ENCODE measurements at regions not wholly inside any gene's neighbourhood (a gene's known extent, or its start where the extent isn't known, plus 50 kb on each side); places are given as distances from the start of the nearest gene placed in this dataset.
"Not testable (repeated sequence)": the region's sequence is repeated elsewhere in the genome, so short reads cannot be mapped to it uniquely, and the experiment has no call there.

DNA sequence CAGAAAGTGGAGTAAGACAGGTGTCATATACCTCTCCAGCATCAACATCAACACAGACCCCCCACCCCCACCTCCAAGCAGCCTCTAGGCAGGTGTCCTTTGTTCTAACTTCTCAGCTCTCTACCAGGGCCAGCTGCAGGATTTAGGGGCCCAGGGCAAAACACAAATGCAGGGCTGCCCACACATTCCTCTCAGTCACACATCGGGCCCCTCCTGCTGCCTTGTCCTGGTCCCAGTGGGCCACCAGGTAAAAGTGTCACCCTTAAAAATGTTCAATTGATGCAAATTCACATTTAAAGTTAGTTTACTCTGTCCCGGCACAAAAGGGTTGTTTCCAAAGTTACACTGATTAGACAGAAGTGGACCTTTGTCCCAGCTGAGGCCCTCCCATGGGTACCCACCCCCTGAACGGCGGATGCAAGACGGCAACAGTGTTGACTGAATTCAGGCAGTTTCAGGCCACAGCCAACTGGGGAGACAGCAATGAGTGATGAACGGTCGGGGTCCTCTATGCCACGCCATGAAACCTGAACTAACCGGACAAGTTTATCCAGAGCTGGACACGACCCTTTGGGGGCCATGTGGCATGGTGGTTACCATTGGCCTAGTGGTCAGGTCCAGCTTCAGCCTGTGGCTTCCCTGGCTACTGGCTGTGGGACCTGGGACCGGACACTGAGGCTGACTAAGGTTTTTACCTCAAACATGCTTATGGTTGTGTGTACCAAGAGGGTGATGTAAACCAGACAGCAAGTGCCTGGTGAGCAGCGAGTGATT, 52.2 kb upstream of the UNC93A start:
- Histone ChIP-seq H3K9me3 (replicated peaks in 1 of 3) (no peaks in the 10 kb centered on the region), H3K36me3 (replicated peaks in 1 of 2) (no peaks in the 10 kb centered on the region), H3K4me3 (no peak overlapping the region), H3K4me1 (replicated peaks in 1 of 2) (no peaks in the 10 kb centered on the region), H3K27ac (no peak overlapping the region), H3K27me3 (peaks cover 7% of the 10 kb centered on the region)
- intact Hi-C loops (cut with DNase I), result no loop called here
- DNase-seq, result no peak
- no peak for TF ChIP-seq POLR2A (IDR thresholded peaks at IDR 0.05)
- TF ChIP-seq, protein P1, sequence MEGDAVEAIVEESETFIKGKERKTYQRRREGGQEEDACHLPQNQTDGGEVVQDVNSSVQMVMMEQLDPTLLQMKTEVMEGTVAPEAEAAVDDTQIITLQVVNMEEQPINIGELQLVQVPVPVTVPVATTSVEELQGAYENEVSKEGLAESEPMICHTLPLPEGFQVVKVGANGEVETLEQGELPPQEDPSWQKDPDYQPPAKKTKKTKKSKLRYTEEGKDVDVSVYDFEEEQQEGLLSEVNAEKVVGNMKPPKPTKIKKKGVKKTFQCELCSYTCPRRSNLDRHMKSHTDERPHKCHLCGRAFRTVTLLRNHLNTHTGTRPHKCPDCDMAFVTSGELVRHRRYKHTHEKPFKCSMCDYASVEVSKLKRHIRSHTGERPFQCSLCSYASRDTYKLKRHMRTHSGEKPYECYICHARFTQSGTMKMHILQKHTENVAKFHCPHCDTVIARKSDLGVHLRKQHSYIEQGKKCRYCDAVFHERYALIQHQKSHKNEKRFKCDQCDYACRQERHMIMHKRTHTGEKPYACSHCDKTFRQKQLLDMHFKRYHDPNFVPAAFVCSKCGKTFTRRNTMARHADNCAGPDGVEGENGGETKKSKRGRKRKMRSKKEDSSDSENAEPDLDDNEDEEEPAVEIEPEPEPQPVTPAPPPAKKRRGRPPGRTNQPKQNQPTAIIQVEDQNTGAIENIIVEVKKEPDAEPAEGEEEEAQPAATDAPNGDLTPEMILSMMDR (IDR thresholded peaks at IDR 0.05), result no peak
- WGBS, 4 donors, result 87 to 94% (median 90%) methylated on average over 7 to 12 of the region's 12 CpGs

DNA sequence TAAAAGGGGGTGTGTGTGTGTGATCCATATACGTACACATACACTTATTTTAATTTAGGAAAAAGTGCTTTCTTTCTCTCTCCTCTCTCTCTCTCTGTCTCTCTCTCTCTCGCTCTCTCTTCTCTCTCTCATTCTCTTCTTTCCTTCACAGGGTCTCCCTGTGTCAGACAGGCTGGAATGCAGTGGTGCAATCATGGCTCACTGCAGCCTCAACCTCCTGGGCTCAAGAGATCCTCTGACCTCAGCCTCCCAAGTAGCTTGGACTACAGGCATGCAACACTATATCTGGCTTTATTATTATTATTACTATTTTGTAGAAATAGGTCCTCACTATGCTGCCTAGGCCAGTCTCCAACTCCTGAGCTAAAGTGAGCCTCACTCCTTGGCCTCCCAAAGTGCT, 51.6 kb upstream of the UNC93A start:
- H3K4me3 ChIP-seq; H3K4me1 ChIP-seq (replicated peaks in 1 of 2); H3K27ac ChIP-seq; H3K27me3 ChIP-seq; intact Hi-C loops (cut with DNase I); DNase-seq; H3K36me3 ChIP-seq (replicated peaks in 1 of 2); H3K9me3 ChIP-seq (replicated peaks in 1 of 3): not testable (repeated sequence)
- 50 to 92% (median 88%) methylated on average over 2 of the region's 2 CpGs for WGBS, 4 donors

DNA sequence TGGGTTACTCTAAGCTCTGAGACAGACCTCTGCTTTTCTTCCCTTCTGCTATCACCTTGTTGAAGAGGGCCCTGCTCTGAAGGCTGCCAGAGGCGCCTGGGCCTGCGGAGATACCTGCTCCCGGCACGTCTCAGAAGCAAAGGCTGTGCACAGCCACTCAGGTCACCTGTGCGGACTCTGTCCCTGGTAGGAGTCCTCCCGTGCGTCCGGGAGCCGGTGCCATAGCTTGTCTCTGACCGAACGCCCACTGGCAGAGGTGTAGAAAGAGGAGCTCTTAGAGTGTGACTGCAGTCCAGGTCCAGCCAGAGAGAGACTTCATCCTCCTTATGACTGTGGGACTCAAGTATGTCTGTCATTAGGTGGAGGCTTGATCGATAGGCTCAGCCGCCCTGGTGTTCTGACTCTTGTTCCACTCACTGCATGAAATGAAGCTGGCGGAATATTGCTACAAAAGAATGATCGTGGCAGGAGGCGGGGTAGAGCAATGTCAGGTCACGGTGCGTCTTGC, 51.0 kb upstream of the UNC93A start:
- no peak overlapping the region for H3K4me3 ChIP-seq
- intact Hi-C loops (cut with DNase I), result no loop called here
- no peaks in the 10 kb centered on the region for H3K4me1 ChIP-seq (replicated peaks in 1 of 2)
- WGBS, 4 donors, result 82 to 97% (median 89%) methylated on average over 13 to 18 of the region's 18 CpGs
- H3K27me3 ChIP-seq, result peaks cover 7% of the 10 kb centered on the region
- no peaks in the 10 kb centered on the region for H3K36me3 ChIP-seq (replicated peaks in 1 of 2)
- H3K9me3 ChIP-seq (replicated peaks in 1 of 3), result no peaks in the 10 kb centered on the region
- no peak overlapping the region for H3K27ac ChIP-seq
- no peak for DNase-seq
- TF ChIP-seq, protein P1 (IDR thresholded peaks at IDR 0.05), result no peak
- no peak for TF ChIP-seq POLR2A (IDR thresholded peaks at IDR 0.05)

Small RNAs in the stretch of these regions (small RNA-seq; reads per million reads assigned to genes)
- 0 reads per million in 2 donors for gene AL353747.1
